ENCODE measurements at regions not wholly inside any gene's neighbourhood (a gene's known extent, or its start where the extent isn't known, plus 50 kb on each side); places are given as distances from the start of the nearest gene placed in this dataset.
"Not testable (repeated sequence)": the region's sequence is repeated elsewhere in the genome, so short reads cannot be mapped to it uniquely, and the experiment has no call there.

DNA sequence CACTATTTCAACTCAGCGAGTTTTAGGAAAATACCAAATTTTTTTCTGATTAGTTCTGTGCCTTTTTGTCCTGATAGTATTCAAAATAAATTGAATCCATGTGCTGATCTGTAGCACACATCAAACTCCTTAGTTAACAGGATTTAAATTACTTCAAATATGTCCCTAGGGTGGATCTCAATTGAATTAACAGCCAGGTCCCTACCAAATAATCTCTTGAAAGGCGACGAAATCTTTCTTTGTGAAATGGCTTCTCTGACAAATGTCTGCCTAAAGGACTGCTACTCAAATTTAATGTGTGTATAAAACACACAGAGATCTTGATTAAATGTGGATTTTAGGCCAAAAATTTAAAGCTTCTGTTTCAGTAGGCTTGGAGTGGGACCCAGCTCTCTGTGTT, 989.6 kb upstream of the KCND2 start:
- no peak for DNase-seq (ENCODE audit: low read depth)
- no peak overlapping the region for H3K4me3 ChIP-seq (ENCODE audit: low read length)
- TF ChIP-seq, protein P1, sequence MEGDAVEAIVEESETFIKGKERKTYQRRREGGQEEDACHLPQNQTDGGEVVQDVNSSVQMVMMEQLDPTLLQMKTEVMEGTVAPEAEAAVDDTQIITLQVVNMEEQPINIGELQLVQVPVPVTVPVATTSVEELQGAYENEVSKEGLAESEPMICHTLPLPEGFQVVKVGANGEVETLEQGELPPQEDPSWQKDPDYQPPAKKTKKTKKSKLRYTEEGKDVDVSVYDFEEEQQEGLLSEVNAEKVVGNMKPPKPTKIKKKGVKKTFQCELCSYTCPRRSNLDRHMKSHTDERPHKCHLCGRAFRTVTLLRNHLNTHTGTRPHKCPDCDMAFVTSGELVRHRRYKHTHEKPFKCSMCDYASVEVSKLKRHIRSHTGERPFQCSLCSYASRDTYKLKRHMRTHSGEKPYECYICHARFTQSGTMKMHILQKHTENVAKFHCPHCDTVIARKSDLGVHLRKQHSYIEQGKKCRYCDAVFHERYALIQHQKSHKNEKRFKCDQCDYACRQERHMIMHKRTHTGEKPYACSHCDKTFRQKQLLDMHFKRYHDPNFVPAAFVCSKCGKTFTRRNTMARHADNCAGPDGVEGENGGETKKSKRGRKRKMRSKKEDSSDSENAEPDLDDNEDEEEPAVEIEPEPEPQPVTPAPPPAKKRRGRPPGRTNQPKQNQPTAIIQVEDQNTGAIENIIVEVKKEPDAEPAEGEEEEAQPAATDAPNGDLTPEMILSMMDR (conservative IDR thresholded peaks at IDR 0.05; ENCODE audit: low read length): no peak

DNA sequence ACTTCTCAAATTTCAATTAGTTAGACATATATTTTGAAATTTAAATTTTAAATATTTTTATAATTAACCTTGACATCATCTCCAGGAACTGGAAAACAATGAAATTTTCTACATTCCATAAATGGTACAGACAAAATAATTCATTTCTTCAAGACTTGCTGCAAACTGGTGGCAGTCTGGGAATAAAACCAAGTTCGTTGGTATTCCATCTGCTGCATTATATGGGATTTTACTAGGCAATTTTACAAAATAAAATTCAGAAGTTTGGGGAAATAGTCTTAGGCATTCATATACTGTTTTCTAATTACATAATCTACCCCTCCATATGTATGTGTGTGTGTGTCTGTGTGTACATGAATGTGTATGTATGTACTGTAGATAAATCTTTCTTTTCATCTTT, 984.6 kb upstream of the KCND2 start:
- H3K4me3 ChIP-seq (ENCODE audit: low read length): no peak overlapping the region
- no peak for DNase-seq (ENCODE audit: low read depth)
- TF ChIP-seq, protein P1 (conservative IDR thresholded peaks at IDR 0.05; ENCODE audit: low read length): no peak

DNA sequence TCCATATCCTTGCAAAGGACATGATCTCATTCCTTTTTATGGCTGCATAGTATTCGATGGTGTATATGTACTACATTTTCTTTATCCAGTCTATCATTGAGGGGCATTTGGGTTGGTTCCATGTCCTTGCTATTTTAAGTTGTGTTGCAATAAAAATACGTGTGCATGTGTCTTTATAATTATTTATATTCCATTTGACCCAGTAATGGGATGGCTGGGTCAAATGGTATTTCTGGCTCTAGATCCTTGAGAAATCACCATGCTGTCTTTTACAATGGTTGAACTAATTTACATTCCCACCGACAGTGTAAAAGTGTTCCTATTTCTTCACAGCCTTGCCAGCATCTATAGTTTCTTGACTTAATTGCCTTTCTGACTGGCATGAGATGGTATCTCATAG, 972.6 kb upstream of the KCND2 start:
- not testable (repeated sequence) for DNase-seq (ENCODE audit: low read depth); H3K4me3 ChIP-seq (ENCODE audit: low read length)

DNA sequence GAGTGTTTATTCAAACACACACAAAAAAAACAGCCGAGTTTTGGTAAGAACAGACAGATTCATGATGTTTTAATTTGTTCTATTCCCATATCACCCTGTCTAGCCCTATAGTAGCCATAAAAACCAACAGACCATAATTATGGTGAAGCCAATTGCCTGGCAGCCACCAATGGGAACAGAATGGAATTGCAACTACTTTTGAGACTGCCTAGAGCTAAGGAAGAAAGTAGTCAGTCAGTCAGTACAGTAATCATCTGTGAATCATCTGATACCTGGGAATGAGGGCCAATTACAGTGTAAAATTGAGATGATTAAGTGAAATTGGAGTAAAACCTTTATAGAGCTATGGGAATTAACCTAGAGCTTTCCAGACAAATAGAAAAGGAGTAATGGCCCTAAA, 952.7 kb upstream of the KCND2 start:
- DNase-seq (ENCODE audit: low read depth): no peak
- TF ChIP-seq, protein P1 (conservative IDR thresholded peaks at IDR 0.05; ENCODE audit: low read length): no peak

DNA sequence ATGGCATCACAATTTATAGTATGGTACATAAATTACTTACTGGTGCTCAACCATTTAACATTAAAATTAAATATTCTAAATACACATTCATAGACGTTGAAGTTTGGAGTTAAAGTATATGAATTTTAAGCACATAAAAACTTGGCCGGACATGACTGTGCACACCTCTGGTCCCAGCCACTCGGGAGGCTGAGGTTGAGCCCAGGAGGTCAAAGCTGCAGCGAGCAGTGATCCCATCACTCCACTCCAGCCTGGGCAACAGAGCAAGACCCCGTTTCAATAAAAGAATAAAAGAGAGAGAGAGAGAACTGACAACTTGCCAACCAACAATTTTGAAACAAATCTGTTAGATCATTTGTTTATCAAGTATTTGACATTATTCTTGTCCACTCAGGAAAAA, 943.3 kb upstream of the KCND2 start:
- TF ChIP-seq, protein P1 (conservative IDR thresholded peaks at IDR 0.05; ENCODE audit: low read length): no peak
- no peak for DNase-seq (ENCODE audit: low read depth)
- H3K4me3 ChIP-seq (ENCODE audit: low read length): no peak overlapping the region

More for the DNA sequence above, 952.7 kb upstream of the KCND2 start:
- H3K4me3 ChIP-seq (ENCODE audit: low read length): no peak overlapping the region

DNA sequence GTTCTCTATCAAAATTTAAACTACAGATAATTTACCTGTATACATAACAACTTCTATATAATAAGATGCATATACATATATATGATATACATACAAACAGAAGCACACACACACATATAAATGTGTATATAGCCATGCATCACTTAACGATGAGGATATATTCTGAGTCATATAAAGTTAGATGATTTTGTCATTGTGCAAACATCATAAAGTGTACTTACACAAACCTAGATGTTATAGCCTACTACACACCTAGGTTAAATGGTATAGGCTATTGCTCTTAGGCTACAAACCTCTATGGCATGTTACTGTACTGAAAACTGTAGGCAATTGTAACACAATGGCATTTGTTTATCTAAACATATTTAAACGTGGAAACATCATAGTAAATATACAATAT, 937.6 kb upstream of the KCND2 start:
- no peak overlapping the region for H3K4me3 ChIP-seq (ENCODE audit: low read length)
- no peak for DNase-seq (ENCODE audit: low read depth)
- TF ChIP-seq, protein P1 (conservative IDR thresholded peaks at IDR 0.05; ENCODE audit: low read length): no peak

DNA sequence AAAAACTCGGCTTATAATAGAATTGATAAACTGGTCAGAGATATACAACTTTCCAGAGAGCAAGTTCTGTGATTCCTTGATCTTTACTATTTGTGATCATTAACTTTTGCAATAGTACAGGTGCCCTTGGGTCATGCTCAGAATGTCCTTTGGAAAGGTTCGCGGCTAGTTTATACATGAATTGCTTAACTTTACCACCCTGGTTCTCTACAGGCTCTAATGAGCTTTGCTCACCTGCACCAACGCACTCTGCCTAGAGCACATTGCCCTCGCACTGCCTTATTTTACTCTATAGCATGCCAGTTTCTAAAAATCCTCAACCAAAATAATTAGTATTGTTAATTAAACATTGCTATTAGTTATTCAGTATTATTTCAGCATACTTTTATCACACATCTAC, 931.2 kb upstream of the KCND2 start:
- TF ChIP-seq, protein P1 (conservative IDR thresholded peaks at IDR 0.05; ENCODE audit: low read length): no peak
- DNase-seq (ENCODE audit: low read depth): no peak
- no peak overlapping the region for H3K4me3 ChIP-seq (ENCODE audit: low read length)

DNA sequence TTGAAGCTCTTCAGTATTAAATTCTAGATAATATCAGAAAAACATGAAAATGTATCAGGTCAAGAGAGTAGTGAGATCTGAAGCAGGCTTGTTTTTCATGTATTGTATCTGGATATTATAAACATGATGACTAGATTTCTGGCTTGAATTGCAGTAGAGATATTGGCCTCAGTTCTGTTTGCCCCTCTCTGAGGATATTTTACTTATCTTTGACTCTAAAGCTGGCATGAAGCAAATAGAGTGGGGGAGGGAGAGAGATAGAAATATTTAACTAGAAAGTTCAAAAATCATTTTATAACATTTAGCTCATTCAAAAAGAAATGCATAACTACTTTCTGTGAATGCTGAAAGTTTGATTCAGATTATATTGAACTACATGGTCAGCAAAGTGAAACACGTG, 929.7 kb upstream of the KCND2 start:
- TF ChIP-seq, protein P1 (conservative IDR thresholded peaks at IDR 0.05; ENCODE audit: low read length): no peak
- DNase-seq (ENCODE audit: low read depth): no peak
- H3K4me3 ChIP-seq (ENCODE audit: low read length): no peak overlapping the region
